Natural killer cell (primary cell): ENCODE measurements at regions not wholly inside any gene's neighbourhood (a gene's known extent, or its start where the extent isn't known, plus 50 kb on each side); places are given as distances from the start of the nearest gene placed in this dataset.

Experiments used
- ATAC-seq, 3 donors: fragments of 150-1000 bp in 2 of 3; fragments of 200-7000 bp in 1 of 3; cut with Tn5 transposase; 1 replicate in 1 of 3; 2 replicates in 2 of 3; pipeline ENCODE4 v1.10.0; 2021; ENCODE audit warnings: mild to moderate bottlenecking in 2 of 3, moderate library complexity in 2 of 3
- DNase-seq, 2 donors: peaks; one replicate each; pipeline versions ENCODE4 v3.0.0 to v3.0.0-alpha.2; 2013 to 2021; ENCODE audit warnings: mixed read lengths in 1 of 2
- H3K27ac ChIP-seq: one replicate; pipeline ENCODE4 v1.5.1; 2013; ENCODE audit warnings: mild to moderate bottlenecking, low read length
- H3K27me3 ChIP-seq: one replicate; pipeline ENCODE4 v1.6.1; 2013; ENCODE audit warnings: low read length; ENCODE audit not compliant: control insufficient read depth, insufficient read depth
- H3K36me3 ChIP-seq: one replicate; pipeline ENCODE4 v1.6.1; 2013; ENCODE audit warnings: low read length; ENCODE audit not compliant: control insufficient read depth, insufficient read depth
- H3K4me1 ChIP-seq: one replicate; pipeline ENCODE4 v1.6.1; 2013; ENCODE audit warnings: low read length; ENCODE audit not compliant: control insufficient read depth, insufficient read depth
- H3K4me3 ChIP-seq: one replicate; pipeline ENCODE4 v1.5.1; 2013; ENCODE audit warnings: low read length
- H3K9me3 ChIP-seq: one replicate; pipeline ENCODE4 v1.6.1; 2013; ENCODE audit warnings: low read length; ENCODE audit not compliant: control insufficient read depth, insufficient read depth
- H3K27ac Mint-ChIP-seq, 2 donors: one replicate each; pipeline ENCODE4 v1.8.0; 2022; ENCODE audit warnings: mild to moderate bottlenecking in 2 of 2, mixed read lengths in 2 of 2, moderate library complexity in 1 of 2
- H3K27me3 Mint-ChIP-seq, 2 donors: one replicate each; pipeline ENCODE4 v1.8.0; 2022; ENCODE audit warnings: low read depth in 2 of 2, mixed read lengths in 2 of 2
- H3K36me3 Mint-ChIP-seq: one replicate; pipeline ENCODE4 v1.8.0; 2022; ENCODE audit warnings: mixed read lengths
- H3K4me1 Mint-ChIP-seq, 2 donors: one replicate each; pipeline ENCODE4 v1.8.0; 2022; ENCODE audit warnings: mixed read lengths in 2 of 2
- H3K4me3 Mint-ChIP-seq: one replicate; pipeline ENCODE4 v1.8.0; 2022; ENCODE audit warnings: mild to moderate bottlenecking, moderate library complexity, mixed read lengths
- H3K9me3 Mint-ChIP-seq, 2 donors: one replicate each; pipeline ENCODE4 v1.8.0; 2022; ENCODE audit warnings: mixed read lengths in 2 of 2
- WGBS: methylation state at CpG from one replicate; pipeline ENCODE4 v1.1.7; 2013; ENCODE audit warnings: missing lambda C conversion rate; ENCODE audit not compliant: insufficient coverage; 5-methylcytosine and 5-hydroxymethylcytosine counted together
- intact Hi-C: fragments of 100-400 bp; cut with micrococcal nuclease; formaldehyde crosslinking; loops from one replicate; pipeline ENCODE4 v1.14.2; 2022
- TF ChIP-seq, protein P1 (sequence below): fragments of 200-600 bp; IDR thresholded peaks from one replicate; pipeline ENCODE4 v1.8.0; 2022; ENCODE audit warnings: antibody characterized with exemption

GRCh38 chr6:69609836-69610472 lies 186.9 kb downstream of the LMBRD1 start:
- Mint-ChIP-seq H3K9me3 (no peaks in the 10 kb centered on the region), H3K4me3 (no peak overlapping the region), H3K4me1 (no peaks in the 10 kb centered on the region), H3K27ac (no peak overlapping the region), H3K27me3 (no peaks in the 10 kb centered on the region), H3K36me3 (no peaks in the 10 kb centered on the region)
- WGBS: 81% methylated on average over 2 of the region's 2 CpGs
- Histone ChIP-seq H3K4me3 (no peak overlapping the region), H3K27me3 (no peaks in the 10 kb centered on the region), H3K9me3 (no peaks in the 10 kb centered on the region), H3K36me3 (no peaks in the 10 kb centered on the region), H3K4me1 (no peaks in the 10 kb centered on the region), H3K27ac (no peak overlapping the region)
- intact Hi-C loops: no loop called here
- DNase-seq (no peak), ATAC-seq (no peak)
- TF ChIP-seq, protein P1, sequence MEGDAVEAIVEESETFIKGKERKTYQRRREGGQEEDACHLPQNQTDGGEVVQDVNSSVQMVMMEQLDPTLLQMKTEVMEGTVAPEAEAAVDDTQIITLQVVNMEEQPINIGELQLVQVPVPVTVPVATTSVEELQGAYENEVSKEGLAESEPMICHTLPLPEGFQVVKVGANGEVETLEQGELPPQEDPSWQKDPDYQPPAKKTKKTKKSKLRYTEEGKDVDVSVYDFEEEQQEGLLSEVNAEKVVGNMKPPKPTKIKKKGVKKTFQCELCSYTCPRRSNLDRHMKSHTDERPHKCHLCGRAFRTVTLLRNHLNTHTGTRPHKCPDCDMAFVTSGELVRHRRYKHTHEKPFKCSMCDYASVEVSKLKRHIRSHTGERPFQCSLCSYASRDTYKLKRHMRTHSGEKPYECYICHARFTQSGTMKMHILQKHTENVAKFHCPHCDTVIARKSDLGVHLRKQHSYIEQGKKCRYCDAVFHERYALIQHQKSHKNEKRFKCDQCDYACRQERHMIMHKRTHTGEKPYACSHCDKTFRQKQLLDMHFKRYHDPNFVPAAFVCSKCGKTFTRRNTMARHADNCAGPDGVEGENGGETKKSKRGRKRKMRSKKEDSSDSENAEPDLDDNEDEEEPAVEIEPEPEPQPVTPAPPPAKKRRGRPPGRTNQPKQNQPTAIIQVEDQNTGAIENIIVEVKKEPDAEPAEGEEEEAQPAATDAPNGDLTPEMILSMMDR: no peak

DNA sequence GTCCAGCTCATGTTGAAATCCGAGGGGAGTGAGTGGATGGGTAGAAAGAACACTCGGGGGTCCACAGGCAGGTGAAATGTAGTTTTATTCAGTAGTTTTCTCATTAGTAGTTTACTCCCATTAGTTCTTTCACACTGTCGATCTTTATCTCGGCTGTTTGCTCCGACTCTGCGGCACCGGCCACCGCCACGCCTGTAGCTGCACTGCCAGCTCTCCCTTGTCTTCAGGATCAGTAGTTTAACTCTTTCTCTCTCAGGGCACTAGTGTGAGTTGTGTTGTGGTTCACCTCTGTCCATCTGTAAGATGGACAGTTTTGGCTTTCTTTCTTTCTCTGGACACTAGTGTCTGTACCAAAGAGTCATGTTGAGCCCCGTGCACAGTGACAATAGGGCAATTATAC lies 195.7 kb downstream of the LMBRD1 start:
- ATAC-seq (no peak), DNase-seq (no peak)
- Histone ChIP-seq H3K4me1 (no peaks in the 10 kb centered on the region), H3K27ac (no peak overlapping the region), H3K36me3 (no peaks in the 10 kb centered on the region), H3K4me3 (no peak overlapping the region), H3K9me3 (no peaks in the 10 kb centered on the region), H3K27me3 (no peaks in the 10 kb centered on the region)
- TF ChIP-seq, protein P1: no peak
- WGBS: 52% methylated on average over 9 of the region's 10 CpGs
- H3K27me3 Mint-ChIP-seq: peaks cover 0 to 2% of the 10 kb centered on the region in 2 donors
- no peak overlapping the region for H3K27ac Mint-ChIP-seq
- intact Hi-C loops: no loop called here
- peaks cover 0 to 8% of the 10 kb centered on the region in 2 donors for H3K9me3 Mint-ChIP-seq
- H3K4me1 Mint-ChIP-seq: no peaks in the 10 kb centered on the region
- H3K36me3 Mint-ChIP-seq: no peaks in the 10 kb centered on the region
- H3K4me3 Mint-ChIP-seq: no peak overlapping the region

DNA sequence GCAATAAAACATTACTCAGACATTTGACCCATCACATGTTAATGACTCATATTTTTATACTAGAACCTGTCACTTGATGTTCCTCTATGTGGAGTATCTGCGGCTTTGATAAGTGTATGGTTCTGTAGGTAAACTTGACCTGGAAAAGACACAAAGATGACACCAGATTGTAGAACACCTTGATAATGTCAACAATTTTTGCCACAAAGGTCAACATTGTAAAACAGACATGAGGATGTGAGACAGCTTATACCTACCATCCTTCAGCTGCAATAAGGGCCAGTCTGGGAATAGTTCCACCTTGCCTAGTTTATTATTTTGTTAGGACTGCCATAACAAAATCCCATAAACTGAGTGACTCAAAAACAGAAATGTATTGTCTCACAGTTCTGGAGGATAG lies 202.4 kb downstream of the LMBRD1 start:
- Histone ChIP-seq H3K9me3 (no peaks in the 10 kb centered on the region), H3K27ac (no peak overlapping the region), H3K27me3 (no peaks in the 10 kb centered on the region), H3K4me3 (no peak overlapping the region), H3K36me3 (no peaks in the 10 kb centered on the region), H3K4me1 (no peaks in the 10 kb centered on the region)
- WGBS: 100% methylated on average over 1 of the region's 1 CpG
- H3K27ac Mint-ChIP-seq: no peak overlapping the region
- DNase-seq: no peak
- H3K9me3 Mint-ChIP-seq: no peaks in the 10 kb centered on the region
- H3K4me1 Mint-ChIP-seq: no peaks in the 10 kb centered on the region
- no peaks in the 10 kb centered on the region for H3K36me3 Mint-ChIP-seq
- no peak overlapping the region for H3K4me3 Mint-ChIP-seq
- ATAC-seq: no peak
- TF ChIP-seq, protein P1: no peak
- H3K27me3 Mint-ChIP-seq: no peaks in the 10 kb centered on the region
- intact Hi-C loops: no loop called here

GRCh38 chr6:69593706-69594105 lies 203.1 kb downstream of the LMBRD1 start:
- Histone ChIP-seq H3K4me3 (no peak overlapping the region), H3K27ac (no peak overlapping the region), H3K27me3 (no peaks in the 10 kb centered on the region), H3K4me1 (no peaks in the 10 kb centered on the region), H3K9me3 (no peaks in the 10 kb centered on the region), H3K36me3 (no peaks in the 10 kb centered on the region)
- 78% methylated on average over 3 of the region's 4 CpGs for WGBS
- no peaks in the 10 kb centered on the region for H3K4me1 Mint-ChIP-seq
- TF ChIP-seq, protein P1: no peak
- H3K27me3 Mint-ChIP-seq: no peaks in the 10 kb centered on the region
- intact Hi-C loops: no loop called here
- H3K4me3 Mint-ChIP-seq: no peak overlapping the region
- ATAC-seq: no peak
- H3K9me3 Mint-ChIP-seq: peaks cover 0 to 2% of the 10 kb centered on the region in 2 donors
- DNase-seq: no peak
- H3K36me3 Mint-ChIP-seq: no peaks in the 10 kb centered on the region
- H3K27ac Mint-ChIP-seq: no peak overlapping the region
